Esophagus muscularis mucosa (tissue), 4 donors: ENCODE measurements at regions not wholly inside any gene's neighbourhood (a gene's known extent, or its start where the extent isn't known, plus 50 kb on each side); places are given as distances from the start of the nearest gene placed in this dataset.
A peak's percentile ranks its signal among the peaks of the same experiment; 100 is the strongest.

Source experiments
- DNase-seq: peaks from one replicate; pipeline ENCODE4 v3.0.0-alpha.2; 2017; ENCODE audit errors: extremely low spot score
- H3K27ac ChIP-seq, 4 donors: fragments of 200-600 bp; sonication (generic); replicated peaks in 1 of 4; 1 replicate in 3 of 4; 2 replicates in 1 of 4; pipeline ENCODE4 v1.5.1; 2016 to 2019; ENCODE audit warnings: mild to moderate bottlenecking in 1 of 4
- H3K27me3 ChIP-seq, 4 donors: fragments of 200-600 bp; sonication (generic); one replicate each; pipeline versions ENCODE4 v1.5.1 to v1.6.0; 2016 to 2019
- H3K36me3 ChIP-seq, 4 donors: fragments of 200-600 bp; sonication (generic); one replicate each; pipeline ENCODE4 v1.5.1; 2016 to 2019
- H3K4me1 ChIP-seq, 4 donors: fragments of 200-600 bp; sonication (generic); one replicate each; pipeline ENCODE4 v1.5.1; 2016 to 2019
- H3K4me3 ChIP-seq, 4 donors: fragments of 200-600 bp; sonication (generic); 1 replicate in 2 of 4; 2 replicates in 2 of 4; pipeline ENCODE4 v1.5.1; 2016 to 2019; ENCODE audit warnings: mild to moderate bottlenecking in 4 of 4, moderate library complexity in 1 of 4
- H3K9me3 ChIP-seq, 4 donors: fragments of 200-600 bp; sonication (generic); 1 replicate in 3 of 4; 2 replicates in 1 of 4; pipeline ENCODE4 v1.5.1; 2016 to 2019
- EP300 ChIP-seq: sonication (generic); formaldehyde crosslinking; IDR thresholded peaks from one replicate; pipeline ENCODE4 v1.6.1; 2017; ENCODE audit warnings: antibody characterized with exemption
- POLR2A ChIP-seq: fragments of 450-650 bp; IDR thresholded peaks from one replicate; pipeline ENCODE4 v1.6.1; 2017; ENCODE audit warnings: antibody characterized with exemption, moderate library complexity, mild to moderate bottlenecking, low read depth
- POLR2AphosphoS5 ChIP-seq, 2 donors: sonication (generic); formaldehyde crosslinking; IDR thresholded peaks; one replicate each; pipeline ENCODE4 v1.6.1; 2017; ENCODE audit warnings: antibody characterized with exemption in 2 of 2
- WGBS: methylation state at CpG from one replicate; pipeline ENCODE4 v1.1.5; 2018; 5-methylcytosine and 5-hydroxymethylcytosine counted together
- intact Hi-C: fragments of 100-400 bp; cut with DNase I; formaldehyde crosslinking; loops from one replicate; pipeline ENCODE4 v1.15.1; 2023
- TF ChIP-seq, protein P1 (sequence below), 3 experiments: fragments of 200-600 bp in 2 of 3; fragments of 450-650 bp in 1 of 3; sonication (generic) in 2 of 3; IDR thresholded peaks; one replicate each; pipeline ENCODE4 v1.5.1; 2017 to 2019; ENCODE audit warnings: antibody characterized with exemption in 3 of 3, mild to moderate bottlenecking in 2 of 3, moderate library complexity in 1 of 3

DNA sequence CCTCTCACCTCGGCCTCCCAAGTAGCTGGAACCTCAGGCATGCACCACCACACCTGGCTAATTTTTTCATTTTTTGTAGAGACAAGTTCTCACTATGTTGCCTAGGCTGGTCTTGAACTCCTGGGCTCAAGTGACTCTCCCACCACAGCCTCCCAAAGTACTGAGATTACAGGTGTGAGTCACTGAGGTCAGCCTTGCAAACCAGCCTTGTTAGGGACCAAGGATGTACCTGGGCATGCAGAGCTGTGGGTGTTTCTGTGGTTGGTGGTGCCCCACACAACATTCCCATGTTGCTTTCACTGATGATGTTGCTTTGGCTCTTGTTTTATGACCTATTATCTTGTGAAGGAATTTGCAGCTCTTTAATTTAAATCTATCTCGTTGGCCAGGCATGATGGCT, 54.8 kb downstream of the OTUD1 start:
- Histone ChIP-seq H3K27me3 (peaks cover 0 to 4% (median 0%) of the 10 kb centered on the region in 4 donors), H3K36me3 (no peaks in the 10 kb centered on the region), H3K27ac (no peak overlapping the region), H3K4me1 (peaks cover 0 to 4% (median 0%) of the 10 kb centered on the region in 4 donors), H3K9me3 (no peaks in the 10 kb centered on the region), H3K4me3 (no peak overlapping the region)
- 76% methylated on average over 2 of the region's 2 CpGs for WGBS
- intact Hi-C loops = no loop called here
- DNase-seq = no peak
- TF ChIP-seq POLR2A (no peak), EP300 (no peak), POLR2AphosphoS5 (IDR thresholded peaks at IDR 0.05) (no peak)
- TF ChIP-seq, protein P1, sequence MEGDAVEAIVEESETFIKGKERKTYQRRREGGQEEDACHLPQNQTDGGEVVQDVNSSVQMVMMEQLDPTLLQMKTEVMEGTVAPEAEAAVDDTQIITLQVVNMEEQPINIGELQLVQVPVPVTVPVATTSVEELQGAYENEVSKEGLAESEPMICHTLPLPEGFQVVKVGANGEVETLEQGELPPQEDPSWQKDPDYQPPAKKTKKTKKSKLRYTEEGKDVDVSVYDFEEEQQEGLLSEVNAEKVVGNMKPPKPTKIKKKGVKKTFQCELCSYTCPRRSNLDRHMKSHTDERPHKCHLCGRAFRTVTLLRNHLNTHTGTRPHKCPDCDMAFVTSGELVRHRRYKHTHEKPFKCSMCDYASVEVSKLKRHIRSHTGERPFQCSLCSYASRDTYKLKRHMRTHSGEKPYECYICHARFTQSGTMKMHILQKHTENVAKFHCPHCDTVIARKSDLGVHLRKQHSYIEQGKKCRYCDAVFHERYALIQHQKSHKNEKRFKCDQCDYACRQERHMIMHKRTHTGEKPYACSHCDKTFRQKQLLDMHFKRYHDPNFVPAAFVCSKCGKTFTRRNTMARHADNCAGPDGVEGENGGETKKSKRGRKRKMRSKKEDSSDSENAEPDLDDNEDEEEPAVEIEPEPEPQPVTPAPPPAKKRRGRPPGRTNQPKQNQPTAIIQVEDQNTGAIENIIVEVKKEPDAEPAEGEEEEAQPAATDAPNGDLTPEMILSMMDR (IDR thresholded peaks at IDR 0.05) = no peak

DNA sequence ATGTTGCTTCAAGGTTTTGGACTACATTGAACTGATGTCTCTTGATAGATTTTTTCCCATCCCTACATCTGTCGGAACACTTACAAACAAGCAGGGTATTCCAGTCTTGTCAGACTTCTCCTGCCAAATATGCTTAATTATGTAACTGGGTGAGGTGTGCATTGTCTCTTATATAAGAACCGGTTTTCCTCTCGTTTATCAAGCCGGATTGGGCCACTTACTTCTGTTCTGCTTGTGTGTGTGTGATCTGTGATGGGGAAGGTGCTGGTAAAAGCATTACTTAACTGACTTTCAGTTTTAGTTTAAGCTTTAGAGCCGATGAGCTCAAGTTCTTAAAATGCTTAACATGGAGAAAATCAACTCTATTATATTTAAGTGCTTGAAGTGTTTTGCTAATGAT, 57.9 kb downstream of the OTUD1 start:
- intact Hi-C loops = no loop called here
- H3K9me3 ChIP-seq = no peaks in the 10 kb centered on the region
- no peak overlapping the region for H3K27ac ChIP-seq
- H3K36me3 ChIP-seq = no peaks in the 10 kb centered on the region
- TF ChIP-seq, protein P1 (IDR thresholded peaks at IDR 0.05) = no peak
- TF ChIP-seq EP300 (no peak), POLR2AphosphoS5 (IDR thresholded peaks at IDR 0.05) (no peak), POLR2A (no peak)
- no peak overlapping the region for H3K4me3 ChIP-seq
- peak; percentile 53 for DNase-seq
- peaks cover 0 to 4% (median 0%) of the 10 kb centered on the region in 4 donors for H3K4me1 ChIP-seq
- peaks cover 0 to 4% (median 0%) of the 10 kb centered on the region in 4 donors for H3K27me3 ChIP-seq
- WGBS = 67% methylated on average over 5 of the region's 5 CpGs

- Histone ChIP-seq H3K4me3 (no peak overlapping the region), H3K27me3 (no peaks in the 10 kb centered on the region), H3K27ac (no peak overlapping the region), H3K4me1 (peaks cover 0 to 4% (median 0%) of the 10 kb centered on the region in 4 donors), H3K9me3 (no peaks in the 10 kb centered on the region), H3K36me3 (no peaks in the 10 kb centered on the region)
- 70% methylated on average over 10 of the region's 10 CpGs for WGBS
- no peak for TF ChIP-seq POLR2A
- TF ChIP-seq, protein P1 (IDR thresholded peaks at IDR 0.05) = no peak
- TF ChIP-seq EP300 = no peak
- no peak for TF ChIP-seq POLR2AphosphoS5 (IDR thresholded peaks at IDR 0.05)
- intact Hi-C loops = no loop called here
- DNase-seq = no peak
These were observed 60.7 kb downstream of the OTUD1 start for GRCh38 chr10:23499372-23500132.

DNA sequence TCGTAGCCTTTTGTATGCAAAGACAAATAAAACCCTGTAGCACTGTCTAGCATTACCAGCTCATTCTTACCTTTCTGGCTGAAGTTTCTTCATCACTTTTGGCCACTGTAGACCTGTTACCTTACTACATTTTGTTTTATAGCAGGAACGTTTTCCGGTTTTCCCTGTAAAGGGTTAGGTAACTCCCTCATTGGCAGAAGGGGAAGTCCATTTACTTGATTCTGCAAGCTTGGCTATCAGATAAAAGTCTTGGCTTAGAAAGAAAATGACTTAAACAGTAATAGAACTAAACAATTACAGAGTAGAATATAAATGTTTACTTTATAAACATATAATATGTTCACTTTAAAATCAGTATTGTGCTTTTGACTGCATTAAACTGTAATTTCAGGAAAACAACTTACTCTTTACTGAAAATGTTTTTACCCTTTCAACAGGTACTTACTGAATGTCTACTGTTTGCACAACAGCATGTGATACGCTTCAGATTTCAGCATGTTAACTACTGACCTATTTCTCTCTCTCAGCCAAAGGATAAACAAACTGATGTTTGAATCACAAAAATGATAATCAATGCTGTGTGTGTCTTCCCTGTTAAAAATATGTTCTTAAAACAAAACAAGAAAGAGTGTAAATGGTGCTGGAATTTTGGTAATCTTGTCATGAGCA, 67.1 kb downstream of the OTUD1 start:
- no peaks in the 10 kb centered on the region for H3K27me3 ChIP-seq
- H3K4me3 ChIP-seq = no peak overlapping the region
- H3K9me3 ChIP-seq = no peaks in the 10 kb centered on the region
- WGBS = 68% methylated on average over 4 of the region's 4 CpGs
- H3K4me1 ChIP-seq = no peaks in the 10 kb centered on the region
- no peak overlapping the region for H3K27ac ChIP-seq
- H3K36me3 ChIP-seq = no peaks in the 10 kb centered on the region
- intact Hi-C loops = no loop called here
- TF ChIP-seq POLR2A (no peak), POLR2AphosphoS5 (IDR thresholded peaks at IDR 0.05) (no peak), EP300 (no peak)
- TF ChIP-seq, protein P1 (IDR thresholded peaks at IDR 0.05) = no peak
- no peak for DNase-seq
